GM06990 (cell line): ENCODE measurements at regions not wholly inside any gene's neighbourhood (a gene's known extent, or its start where the extent isn't known, plus 50 kb on each side); places are given as distances from the start of the nearest gene placed in this dataset.

Experiments
- DNase-seq: peaks from one replicate; pipeline ENCODE4 v3.0.0-alpha.2; 2011; ENCODE audit not compliant: insufficient read length; ENCODE audit errors: extremely low read depth
- H3K27me3 ChIP-seq: replicated peaks from 2 replicates; pipeline ENCODE4 v1.6.0; 2011; ENCODE audit warnings: low read length; ENCODE audit not compliant: control insufficient read depth, insufficient read depth
- H3K36me3 ChIP-seq: 2 replicates; pipeline ENCODE4 v1.5.1; 2011; ENCODE audit warnings: low read length; ENCODE audit not compliant: control insufficient read depth, insufficient read depth
- H3K4me3 ChIP-seq: replicated peaks from 2 replicates; pipeline ENCODE4 v1.5.1; 2011; ENCODE audit warnings: low read depth, mild to moderate bottlenecking, control low read depth, low read length
- TF ChIP-seq, protein P1 (sequence below): IDR thresholded peaks from 2 replicates; pipeline ENCODE4 v1.5.1; 2011; ENCODE audit warnings: low read length, control low read depth, mild to moderate bottlenecking, inconsistent platforms; ENCODE audit not compliant: insufficient read depth, poor library complexity, severe bottlenecking

DNA sequence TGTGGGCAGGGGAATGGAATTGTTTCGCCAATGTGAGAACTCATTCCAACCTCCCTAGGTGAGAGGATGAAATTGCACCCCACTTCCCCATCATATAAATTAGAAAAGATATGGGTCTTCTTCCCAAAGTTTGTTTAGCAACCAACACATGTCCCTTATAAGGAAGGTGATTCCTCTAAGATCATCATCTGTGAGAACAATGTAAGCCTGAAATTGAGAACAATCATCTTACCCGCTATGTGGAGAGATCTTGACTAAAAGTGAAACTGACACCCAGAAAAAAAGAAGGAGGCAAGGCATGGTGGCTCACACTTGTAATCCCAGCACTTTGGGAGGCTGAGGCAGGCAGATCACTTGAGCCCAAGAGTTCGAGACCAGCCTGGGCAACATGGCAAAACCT lies 173.2 kb upstream of the HMGA2 start:
- Histone ChIP-seq H3K4me3 (no peak overlapping the region), H3K27me3 (no peaks in the 10 kb centered on the region), H3K36me3 (no peaks in the 10 kb centered on the region)
- TF ChIP-seq, protein P1, sequence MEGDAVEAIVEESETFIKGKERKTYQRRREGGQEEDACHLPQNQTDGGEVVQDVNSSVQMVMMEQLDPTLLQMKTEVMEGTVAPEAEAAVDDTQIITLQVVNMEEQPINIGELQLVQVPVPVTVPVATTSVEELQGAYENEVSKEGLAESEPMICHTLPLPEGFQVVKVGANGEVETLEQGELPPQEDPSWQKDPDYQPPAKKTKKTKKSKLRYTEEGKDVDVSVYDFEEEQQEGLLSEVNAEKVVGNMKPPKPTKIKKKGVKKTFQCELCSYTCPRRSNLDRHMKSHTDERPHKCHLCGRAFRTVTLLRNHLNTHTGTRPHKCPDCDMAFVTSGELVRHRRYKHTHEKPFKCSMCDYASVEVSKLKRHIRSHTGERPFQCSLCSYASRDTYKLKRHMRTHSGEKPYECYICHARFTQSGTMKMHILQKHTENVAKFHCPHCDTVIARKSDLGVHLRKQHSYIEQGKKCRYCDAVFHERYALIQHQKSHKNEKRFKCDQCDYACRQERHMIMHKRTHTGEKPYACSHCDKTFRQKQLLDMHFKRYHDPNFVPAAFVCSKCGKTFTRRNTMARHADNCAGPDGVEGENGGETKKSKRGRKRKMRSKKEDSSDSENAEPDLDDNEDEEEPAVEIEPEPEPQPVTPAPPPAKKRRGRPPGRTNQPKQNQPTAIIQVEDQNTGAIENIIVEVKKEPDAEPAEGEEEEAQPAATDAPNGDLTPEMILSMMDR = no peak
- DNase-seq = no peak

- TF ChIP-seq, protein P1 = no peak
- no peak overlapping the region for H3K4me3 ChIP-seq
- no peaks in the 10 kb centered on the region for H3K36me3 ChIP-seq
- H3K27me3 ChIP-seq = no peaks in the 10 kb centered on the region
- DNase-seq = no peak
Observed at GRCh38 chr12:65653321-65653720, 171.0 kb upstream of the HMGA2 start.

DNA sequence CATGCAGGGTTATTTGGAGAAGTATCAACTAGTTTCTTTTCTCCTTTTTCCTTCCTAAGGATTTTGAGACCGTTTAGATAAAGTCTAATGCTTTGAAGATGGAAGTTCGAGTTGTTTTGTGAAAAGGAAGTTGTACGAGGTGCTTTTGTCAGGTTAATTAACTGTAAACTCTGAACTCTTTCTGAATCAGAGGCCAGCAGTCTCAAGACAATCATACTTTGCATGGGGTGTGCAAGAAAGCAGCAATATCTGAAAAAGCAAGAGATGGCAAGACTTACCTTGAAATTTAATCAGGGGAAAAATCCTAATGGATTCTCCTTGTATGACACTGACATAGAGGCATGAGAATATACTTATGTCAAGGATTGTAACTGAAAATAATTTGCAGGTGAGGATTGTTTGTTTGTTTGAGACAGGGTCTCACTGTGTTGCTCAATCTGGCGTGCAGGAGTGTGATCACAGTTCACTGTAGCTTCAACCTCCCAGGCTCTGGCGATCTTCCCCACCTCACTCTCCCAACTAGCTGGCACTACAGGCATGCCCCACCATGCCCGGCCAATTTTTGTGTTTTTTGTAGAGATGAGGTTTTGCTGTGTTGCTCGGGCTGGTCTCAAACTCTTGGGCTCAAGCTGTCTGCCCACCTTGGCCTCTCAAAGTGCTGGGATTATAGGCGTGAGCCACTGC lies 170.2 kb upstream of the HMGA2 start:
- Histone ChIP-seq H3K4me3 (no peak overlapping the region), H3K36me3 (no peaks in the 10 kb centered on the region), H3K27me3 (no peaks in the 10 kb centered on the region)
- TF ChIP-seq, protein P1 = no peak
- no peak for DNase-seq

DNA sequence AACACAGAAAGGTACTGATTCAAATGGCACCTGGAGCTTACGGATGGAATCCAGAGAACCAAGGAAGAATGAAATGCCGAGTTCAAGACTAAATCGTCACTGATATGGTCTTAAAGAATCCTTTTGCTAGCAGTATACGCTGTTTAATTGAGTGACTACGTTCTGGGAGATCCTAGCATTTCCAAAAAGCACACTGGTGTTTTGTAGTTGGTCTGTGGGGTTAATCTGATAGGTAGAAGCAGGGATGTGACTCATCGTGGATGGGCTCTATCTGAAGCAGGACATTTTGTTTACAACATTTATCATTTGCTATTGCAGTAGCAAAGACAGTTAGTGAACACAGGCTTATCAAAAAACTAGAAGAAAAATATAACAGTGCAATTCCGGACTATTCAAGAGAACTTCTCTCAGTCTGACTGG lies 169.2 kb upstream of the HMGA2 start:
- Histone ChIP-seq H3K4me3 (no peak overlapping the region), H3K27me3 (no peaks in the 10 kb centered on the region), H3K36me3 (no peaks in the 10 kb centered on the region)
- DNase-seq = no peak
- TF ChIP-seq, protein P1 = no peak

- Histone ChIP-seq H3K36me3 (no peaks in the 10 kb centered on the region), H3K27me3 (no peaks in the 10 kb centered on the region), H3K4me3 (no peak overlapping the region)
- DNase-seq = no peak
- TF ChIP-seq, protein P1 = no peak
Observed at GRCh38 chr12:65656156-65656882, 168.0 kb upstream of the HMGA2 start.
